ENCODE measurements at regions not wholly inside any gene's neighbourhood (a gene's known extent, or its start where the extent isn't known, plus 50 kb on each side); places are given as distances from the start of the nearest gene placed in this dataset.

DNA sequence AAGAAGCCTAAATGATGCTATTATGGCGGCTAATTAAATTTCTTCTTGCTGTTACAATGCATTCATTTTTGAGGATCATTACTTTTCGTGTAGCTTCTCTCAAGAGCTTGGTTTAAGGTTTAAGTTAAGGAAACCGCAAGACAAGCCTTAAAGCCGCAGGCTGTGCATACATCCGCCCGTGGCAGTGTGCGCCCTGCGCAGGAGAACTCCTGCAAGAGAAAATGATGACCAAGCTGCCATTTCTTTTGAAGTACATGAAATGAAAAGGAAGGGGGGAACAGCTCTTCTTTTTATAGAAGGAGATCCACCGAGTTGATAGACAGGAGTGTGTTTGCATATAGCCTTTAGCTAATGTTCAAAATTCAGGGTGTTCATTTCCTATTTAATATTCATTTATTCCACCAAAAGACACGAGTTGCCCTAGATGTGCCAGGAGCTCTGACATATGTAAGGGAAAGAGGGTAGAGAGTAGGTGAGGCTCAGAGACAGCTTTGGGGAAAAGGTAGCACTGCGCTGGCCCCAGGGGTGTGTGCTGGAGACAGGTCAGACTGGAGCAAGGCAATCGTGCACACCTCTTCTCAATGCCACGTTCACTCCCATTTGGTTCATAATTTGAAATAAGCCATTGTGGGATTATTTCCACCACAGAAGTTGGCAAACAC lies 112.1 kb upstream of the LDB2 start:
- TF ChIP-seq JUN (IDR thresholded peaks at IDR 0.05; ENCODE audit: borderline replicate concordance, insufficient read depth, insufficient read length, low read depth) (no peak), POLR2AphosphoS5 (IDR thresholded peaks at IDR 0.05; ENCODE audit: insufficient read depth, low read depth, low read length) (no peak), POLR2A (IDR thresholded peaks at IDR 0.05; ENCODE audit: low read depth, low read length) (no peak), EZH2 (IDR thresholded peaks at IDR 0.05; ENCODE audit: borderline replicate concordance, low read depth, low read length, severe bottlenecking) (no peak), GATA2 (IDR thresholded peaks at IDR 0.05; ENCODE audit: insufficient read depth, insufficient read length, low read depth, low read length) (no peak), MYC (IDR thresholded peaks at IDR 0.05; ENCODE audit: low read depth, low read length) (no peak), FOS (IDR thresholded peaks at IDR 0.05; ENCODE audit: borderline replicate concordance, insufficient read depth, low read length) (no peak)
- TF ChIP-seq, protein P1, sequence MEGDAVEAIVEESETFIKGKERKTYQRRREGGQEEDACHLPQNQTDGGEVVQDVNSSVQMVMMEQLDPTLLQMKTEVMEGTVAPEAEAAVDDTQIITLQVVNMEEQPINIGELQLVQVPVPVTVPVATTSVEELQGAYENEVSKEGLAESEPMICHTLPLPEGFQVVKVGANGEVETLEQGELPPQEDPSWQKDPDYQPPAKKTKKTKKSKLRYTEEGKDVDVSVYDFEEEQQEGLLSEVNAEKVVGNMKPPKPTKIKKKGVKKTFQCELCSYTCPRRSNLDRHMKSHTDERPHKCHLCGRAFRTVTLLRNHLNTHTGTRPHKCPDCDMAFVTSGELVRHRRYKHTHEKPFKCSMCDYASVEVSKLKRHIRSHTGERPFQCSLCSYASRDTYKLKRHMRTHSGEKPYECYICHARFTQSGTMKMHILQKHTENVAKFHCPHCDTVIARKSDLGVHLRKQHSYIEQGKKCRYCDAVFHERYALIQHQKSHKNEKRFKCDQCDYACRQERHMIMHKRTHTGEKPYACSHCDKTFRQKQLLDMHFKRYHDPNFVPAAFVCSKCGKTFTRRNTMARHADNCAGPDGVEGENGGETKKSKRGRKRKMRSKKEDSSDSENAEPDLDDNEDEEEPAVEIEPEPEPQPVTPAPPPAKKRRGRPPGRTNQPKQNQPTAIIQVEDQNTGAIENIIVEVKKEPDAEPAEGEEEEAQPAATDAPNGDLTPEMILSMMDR (IDR thresholded peaks at IDR 0.05; ENCODE audit: extremely low read depth in 1 of 2, insufficient read depth in 1 of 2, low read depth in 1 of 2, low read length in 2 of 2): no peak
- TF ChIP-seq, protein P2, sequence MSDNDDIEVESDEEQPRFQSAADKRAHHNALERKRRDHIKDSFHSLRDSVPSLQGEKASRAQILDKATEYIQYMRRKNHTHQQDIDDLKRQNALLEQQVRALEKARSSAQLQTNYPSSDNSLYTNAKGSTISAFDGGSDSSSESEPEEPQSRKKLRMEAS (IDR thresholded peaks at IDR 0.05; ENCODE audit: insufficient read depth, insufficient read length): no peak
